ENCODE measurements at regions not wholly inside any gene's neighbourhood (a gene's known extent, or its start where the extent isn't known, plus 50 kb on each side); places are given as distances from the start of the nearest gene placed in this dataset.
"Not testable (repeated sequence)": the region's sequence is repeated elsewhere in the genome, so short reads cannot be mapped to it uniquely, and the experiment has no call there.

DNA sequence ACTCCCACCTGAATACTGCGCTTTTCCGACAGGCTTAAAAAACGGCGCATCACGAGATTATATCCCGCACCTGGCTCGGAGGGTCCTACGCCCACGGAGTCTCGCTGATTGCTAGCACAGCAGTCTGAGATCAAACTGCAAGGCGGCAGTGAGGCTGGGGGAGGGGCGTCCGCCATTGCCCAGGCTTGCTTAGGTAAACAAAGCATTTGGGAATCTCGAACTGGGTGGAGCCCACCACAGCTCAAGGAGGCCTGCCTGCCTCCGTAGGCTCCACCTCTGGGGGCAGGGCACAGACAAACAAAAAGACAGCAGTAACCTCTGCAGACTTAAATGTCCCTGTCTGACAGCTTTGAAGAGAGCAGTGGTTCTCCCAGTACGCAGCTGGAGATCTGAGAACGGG is 976.2 kb upstream of the TMEFF2 start:
- H3K27ac Mint-ChIP-seq; DNase-seq; H3K9me3 Mint-ChIP-seq; H3K27ac ChIP-seq (ENCODE audit: low read length); H3K4me3 ChIP-seq (ENCODE audit: control insufficient read depth in 1 of 2, extremely low read depth in 1 of 2, low read length in 1 of 2); POLR2A ChIA-PET; H3K36me3 ChIP-seq (ENCODE audit: control insufficient read depth in 2 of 2, extremely low read depth in 1 of 2, insufficient read depth in 1 of 2, low read length in 1 of 2); H3K36me3 Mint-ChIP-seq; H3K4me3 Mint-ChIP-seq; H3K4me1 Mint-ChIP-seq; H3K27me3 ChIP-seq (replicated peaks in 1 of 2; ENCODE audit: control insufficient read depth in 2 of 2, extremely low read depth in 1 of 2, insufficient read depth in 2 of 2, low read length in 1 of 2); H3K27me3 Mint-ChIP-seq; CTCF ChIA-PET; ATAC-seq (replicated peaks in 1 of 4); H3K9me3 ChIP-seq; H3K4me1 ChIP-seq (ENCODE audit: control insufficient read depth in 1 of 2, extremely low read depth in 1 of 2, insufficient read depth in 2 of 2, low read length in 2 of 2): not testable (repeated sequence)
- no CpG with 5 or more reads among the region's 17 CpGs for WGBS (ENCODE audit: insufficient coverage)

DNA sequence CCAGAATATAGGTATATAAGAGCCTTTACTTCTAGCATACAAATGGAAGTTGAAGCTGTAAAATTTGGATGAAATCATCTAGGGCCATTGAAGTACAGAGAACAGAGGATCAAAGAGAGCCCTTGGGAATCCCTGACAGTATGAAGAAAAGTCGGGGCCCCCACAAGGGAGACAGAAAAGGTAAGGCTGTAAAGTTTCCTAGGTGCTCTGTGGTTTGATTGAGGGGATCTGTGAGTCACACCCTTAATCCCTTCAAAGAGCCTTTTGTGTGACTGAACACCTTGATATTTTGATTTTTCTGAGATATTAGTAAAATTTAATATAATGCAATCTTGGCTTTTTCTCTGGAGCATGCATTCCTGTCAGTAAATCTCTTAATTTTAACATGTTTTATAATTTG is 961.7 kb upstream of the TMEFF2 start:
- H3K9me3 ChIP-seq: no peaks in the 10 kb centered on the region
- no peaks in the 10 kb centered on the region for H3K27me3 Mint-ChIP-seq
- peaks cover 0 to 4% (median 0%) of the 10 kb centered on the region in 3 donors for H3K9me3 Mint-ChIP-seq
- H3K4me1 Mint-ChIP-seq: no peaks in the 10 kb centered on the region
- no peaks in the 10 kb centered on the region for H3K27me3 ChIP-seq (replicated peaks in 1 of 2; ENCODE audit: control insufficient read depth in 2 of 2, extremely low read depth in 1 of 2, insufficient read depth in 2 of 2, low read length in 1 of 2)
- ChIA-PET CTCF (no interaction called here), POLR2A (no interaction called here)
- no peak for ATAC-seq (replicated peaks in 1 of 4)
- no CpG with 5 or more reads among the region's 1 CpG for WGBS (ENCODE audit: insufficient coverage)
- no peaks in the 10 kb centered on the region for H3K36me3 Mint-ChIP-seq
- no peak overlapping the region for H3K27ac Mint-ChIP-seq
- no peaks in the 10 kb centered on the region for H3K36me3 ChIP-seq (ENCODE audit: control insufficient read depth in 2 of 2, extremely low read depth in 1 of 2, insufficient read depth in 1 of 2, low read length in 1 of 2)
- no peak overlapping the region for H3K4me3 Mint-ChIP-seq
- no peak overlapping the region for H3K27ac ChIP-seq (ENCODE audit: low read length)
- no peaks in the 10 kb centered on the region for H3K4me1 ChIP-seq (ENCODE audit: control insufficient read depth in 1 of 2, extremely low read depth in 1 of 2, insufficient read depth in 2 of 2, low read length in 2 of 2)
- H3K4me3 ChIP-seq (ENCODE audit: control insufficient read depth in 1 of 2, extremely low read depth in 1 of 2, low read length in 1 of 2): no peak overlapping the region
- DNase-seq: no peak

DNA sequence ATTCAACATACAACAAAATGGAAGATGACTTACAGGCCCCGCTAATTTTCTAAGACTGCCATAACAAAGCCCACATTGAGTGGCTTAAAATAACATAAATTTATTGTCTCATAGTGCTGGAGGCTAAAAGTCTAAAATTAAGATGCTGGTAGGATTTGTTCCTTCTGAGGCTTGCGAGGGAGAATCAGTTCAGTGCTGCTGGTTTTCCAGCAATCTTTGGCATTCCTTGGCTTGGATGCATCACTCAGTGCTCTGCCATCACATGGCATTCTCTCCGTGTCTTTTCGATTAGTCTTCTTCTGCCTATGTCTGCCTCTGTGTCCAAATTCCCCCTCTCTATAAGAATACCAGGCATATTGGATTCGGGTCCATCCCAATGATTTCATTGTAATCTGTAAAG is 959.3 kb upstream of the TMEFF2 start:
- WGBS (ENCODE audit: insufficient coverage): 100% methylated on average over 1 of the region's 5 CpGs

DNA sequence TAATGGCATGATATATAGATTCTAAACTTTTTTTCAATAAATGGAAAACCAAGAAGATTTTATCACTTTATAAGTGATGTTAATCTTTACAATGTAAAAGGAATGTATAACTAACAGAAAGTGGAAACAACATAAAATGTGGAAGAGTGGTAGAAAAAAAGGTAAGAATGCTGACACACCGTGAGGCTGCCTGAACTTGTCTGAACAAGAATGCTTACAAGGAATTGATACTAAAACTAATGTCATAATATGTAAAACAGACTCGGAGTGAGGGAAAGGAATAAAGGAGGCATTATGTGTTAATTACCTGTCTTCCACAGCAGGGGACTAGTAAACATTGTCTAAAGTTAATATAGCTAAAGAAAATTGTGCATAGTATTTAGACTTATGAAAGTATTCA is 958.8 kb upstream of the TMEFF2 start:
- CTCF ChIA-PET: no interaction called here
- H3K27ac Mint-ChIP-seq: no peak overlapping the region
- Histone ChIP-seq H3K36me3 (ENCODE audit: control insufficient read depth in 2 of 2, extremely low read depth in 1 of 2, insufficient read depth in 1 of 2, low read length in 1 of 2) (no peaks in the 10 kb centered on the region), H3K4me1 (ENCODE audit: control insufficient read depth in 1 of 2, extremely low read depth in 1 of 2, insufficient read depth in 2 of 2, low read length in 2 of 2) (no peaks in the 10 kb centered on the region), H3K27ac (ENCODE audit: low read length) (no peak overlapping the region), H3K9me3 (no peaks in the 10 kb centered on the region), H3K27me3 (replicated peaks in 1 of 2; ENCODE audit: control insufficient read depth in 2 of 2, extremely low read depth in 1 of 2, insufficient read depth in 2 of 2, low read length in 1 of 2) (no peaks in the 10 kb centered on the region), H3K4me3 (ENCODE audit: control insufficient read depth in 1 of 2, extremely low read depth in 1 of 2, low read length in 1 of 2) (no peak overlapping the region)
- H3K9me3 Mint-ChIP-seq: no peaks in the 10 kb centered on the region
- H3K4me3 Mint-ChIP-seq: no peak overlapping the region
- POLR2A ChIA-PET: no interaction called here
- no peaks in the 10 kb centered on the region for H3K27me3 Mint-ChIP-seq
- no peaks in the 10 kb centered on the region for H3K4me1 Mint-ChIP-seq
- ATAC-seq (replicated peaks in 1 of 4): no peak
- DNase-seq: no peak
- H3K36me3 Mint-ChIP-seq: no peaks in the 10 kb centered on the region
- no CpG with 5 or more reads among the region's 2 CpGs for WGBS (ENCODE audit: insufficient coverage)

More for the DNA sequence above, 959.3 kb upstream of the TMEFF2 start:
- no peak overlapping the region for H3K4me3 Mint-ChIP-seq
- Histone ChIP-seq H3K36me3 (ENCODE audit: control insufficient read depth in 2 of 2, extremely low read depth in 1 of 2, insufficient read depth in 1 of 2, low read length in 1 of 2) (no peaks in the 10 kb centered on the region), H3K9me3 (no peaks in the 10 kb centered on the region), H3K4me3 (ENCODE audit: control insufficient read depth in 1 of 2, extremely low read depth in 1 of 2, low read length in 1 of 2) (no peak overlapping the region), H3K27ac (ENCODE audit: low read length) (no peak overlapping the region), H3K4me1 (ENCODE audit: control insufficient read depth in 1 of 2, extremely low read depth in 1 of 2, insufficient read depth in 2 of 2, low read length in 2 of 2) (no peaks in the 10 kb centered on the region), H3K27me3 (replicated peaks in 1 of 2; ENCODE audit: control insufficient read depth in 2 of 2, extremely low read depth in 1 of 2, insufficient read depth in 2 of 2, low read length in 1 of 2) (no peaks in the 10 kb centered on the region)
- H3K9me3 Mint-ChIP-seq: no peaks in the 10 kb centered on the region
- H3K27me3 Mint-ChIP-seq: no peaks in the 10 kb centered on the region
- H3K4me1 Mint-ChIP-seq: no peaks in the 10 kb centered on the region
- ChIA-PET CTCF (no interaction called here), POLR2A (no interaction called here)
- DNase-seq (no peak), ATAC-seq (replicated peaks in 1 of 4) (no peak)
- H3K27ac Mint-ChIP-seq: no peak overlapping the region
- H3K36me3 Mint-ChIP-seq: no peaks in the 10 kb centered on the region

DNA sequence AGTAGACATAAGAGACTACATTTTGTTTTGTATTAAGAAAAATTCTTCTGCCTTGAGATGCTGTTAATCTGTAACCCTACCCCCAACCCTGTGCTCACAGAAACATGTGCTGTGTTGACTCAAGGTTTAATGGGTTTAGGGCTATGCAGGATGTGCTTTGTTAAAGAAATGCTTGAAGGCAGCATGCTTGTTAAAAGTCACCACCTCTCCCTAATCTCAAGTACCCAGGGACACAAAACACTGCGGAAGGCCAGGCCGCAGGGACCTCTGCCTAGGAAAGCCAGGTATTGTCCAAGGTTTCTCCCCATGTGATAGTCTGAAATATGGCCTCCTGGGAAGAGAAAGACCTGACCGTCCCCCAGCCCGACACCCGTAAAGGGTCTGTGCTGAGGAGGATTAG is 947.7 kb upstream of the TMEFF2 start:
- POLR2A ChIA-PET; H3K27me3 ChIP-seq (replicated peaks in 1 of 2; ENCODE audit: control insufficient read depth in 2 of 2, extremely low read depth in 1 of 2, insufficient read depth in 2 of 2, low read length in 1 of 2); H3K27ac Mint-ChIP-seq; H3K9me3 ChIP-seq; H3K4me3 Mint-ChIP-seq; ATAC-seq (replicated peaks in 1 of 4); H3K36me3 Mint-ChIP-seq; H3K4me3 ChIP-seq (ENCODE audit: control insufficient read depth in 1 of 2, extremely low read depth in 1 of 2, low read length in 1 of 2); H3K9me3 Mint-ChIP-seq; H3K36me3 ChIP-seq (ENCODE audit: control insufficient read depth in 2 of 2, extremely low read depth in 1 of 2, insufficient read depth in 1 of 2, low read length in 1 of 2); CTCF ChIA-PET; H3K27ac ChIP-seq (ENCODE audit: low read length); H3K4me1 ChIP-seq (ENCODE audit: control insufficient read depth in 1 of 2, extremely low read depth in 1 of 2, insufficient read depth in 2 of 2, low read length in 2 of 2); H3K4me1 Mint-ChIP-seq; H3K27me3 Mint-ChIP-seq; DNase-seq: not testable (repeated sequence)
- WGBS (ENCODE audit: insufficient coverage): no CpG with 5 or more reads among the region's 5 CpGs

DNA sequence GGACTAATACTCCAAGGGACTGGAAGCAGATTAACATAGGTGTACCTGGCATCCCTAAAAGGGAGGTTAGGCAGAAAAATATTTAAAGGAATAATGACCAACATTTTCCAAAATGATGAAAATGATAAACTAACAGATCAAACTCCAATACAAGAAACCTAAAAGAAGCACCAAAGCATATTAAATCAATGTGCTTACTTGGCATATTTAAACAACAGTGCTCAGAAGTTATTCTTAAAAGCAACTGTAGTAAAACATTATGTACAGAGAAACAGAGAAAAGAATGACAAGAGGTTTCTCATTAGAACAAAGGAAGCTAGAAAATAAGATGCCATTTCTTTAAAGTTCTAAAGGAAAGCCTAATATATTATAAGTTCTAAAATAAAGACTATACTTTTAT is 947.3 kb upstream of the TMEFF2 start:
- CTCF ChIA-PET: no interaction called here
- ATAC-seq (replicated peaks in 1 of 4): no peak
- Histone ChIP-seq H3K36me3 (ENCODE audit: control insufficient read depth in 2 of 2, extremely low read depth in 1 of 2, insufficient read depth in 1 of 2, low read length in 1 of 2) (no peaks in the 10 kb centered on the region), H3K27me3 (replicated peaks in 1 of 2; ENCODE audit: control insufficient read depth in 2 of 2, extremely low read depth in 1 of 2, insufficient read depth in 2 of 2, low read length in 1 of 2) (no peaks in the 10 kb centered on the region), H3K27ac (ENCODE audit: low read length) (no peak overlapping the region), H3K4me3 (ENCODE audit: control insufficient read depth in 1 of 2, extremely low read depth in 1 of 2, low read length in 1 of 2) (no peak overlapping the region), H3K4me1 (ENCODE audit: control insufficient read depth in 1 of 2, extremely low read depth in 1 of 2, insufficient read depth in 2 of 2, low read length in 2 of 2) (no peaks in the 10 kb centered on the region), H3K9me3 (no peaks in the 10 kb centered on the region)
- Mint-ChIP-seq H3K36me3 (no peaks in the 10 kb centered on the region), H3K27me3 (no peaks in the 10 kb centered on the region), H3K27ac (no peak overlapping the region), H3K4me1 (no peaks in the 10 kb centered on the region), H3K9me3 (no peaks in the 10 kb centered on the region), H3K4me3 (no peak overlapping the region)
- DNase-seq: no peak
- POLR2A ChIA-PET: no interaction called here

DNA sequence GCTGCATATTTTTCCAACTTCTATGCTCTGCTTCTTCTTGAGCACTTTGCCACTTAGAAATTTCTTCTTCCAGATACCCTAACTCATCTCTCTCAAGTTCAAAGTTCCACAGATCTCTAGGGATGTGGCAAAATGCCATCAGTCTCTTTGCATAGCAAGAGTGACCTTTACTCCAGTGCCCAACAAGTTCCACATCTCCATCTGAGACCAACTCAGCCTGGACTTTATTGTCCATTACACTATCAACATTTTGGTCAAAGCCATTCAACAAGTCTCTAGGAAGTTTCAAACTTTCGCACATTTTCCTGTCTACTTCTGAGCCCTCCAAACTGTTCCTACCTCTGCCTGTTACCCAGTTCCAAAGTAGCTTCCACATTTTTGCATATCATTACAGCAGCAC is 946.2 kb upstream of the TMEFF2 start:
- H3K27ac Mint-ChIP-seq; ATAC-seq (replicated peaks in 1 of 4); H3K9me3 Mint-ChIP-seq; H3K9me3 ChIP-seq; H3K4me1 ChIP-seq (ENCODE audit: control insufficient read depth in 1 of 2, extremely low read depth in 1 of 2, insufficient read depth in 2 of 2, low read length in 2 of 2); H3K4me3 Mint-ChIP-seq; DNase-seq; H3K36me3 ChIP-seq (ENCODE audit: control insufficient read depth in 2 of 2, extremely low read depth in 1 of 2, insufficient read depth in 1 of 2, low read length in 1 of 2); CTCF ChIA-PET; H3K27me3 ChIP-seq (replicated peaks in 1 of 2; ENCODE audit: control insufficient read depth in 2 of 2, extremely low read depth in 1 of 2, insufficient read depth in 2 of 2, low read length in 1 of 2); H3K4me1 Mint-ChIP-seq; H3K36me3 Mint-ChIP-seq; H3K4me3 ChIP-seq (ENCODE audit: control insufficient read depth in 1 of 2, extremely low read depth in 1 of 2, low read length in 1 of 2); H3K27ac ChIP-seq (ENCODE audit: low read length); H3K27me3 Mint-ChIP-seq; POLR2A ChIA-PET: not testable (repeated sequence)
- 88% methylated on average over 1 of the region's 1 CpG for WGBS (ENCODE audit: insufficient coverage)

All from T-cell (primary cell).